GM18517 (cell line): ENCODE measurements at regions not wholly inside any gene's neighbourhood (a gene's known extent, or its start where the extent isn't known, plus 50 kb on each side); places are given as distances from the start of the nearest gene placed in this dataset.
"Not testable (repeated sequence)": the region's sequence is repeated elsewhere in the genome, so short reads cannot be mapped to it uniquely, and the experiment has no call there.

Experiments
- ATAC-seq: cut with Tn5 transposase; IDR thresholded peaks from one replicate; pipeline ENCODE4 v1.9.1; 2021; ENCODE audit warnings: mild to moderate bottlenecking, moderate library complexity; ENCODE audit not compliant: unreplicated experiment

- not testable (repeated sequence) for ATAC-seq
Measured at GRCh38 chr11:25488176-25488575, 843.8 kb upstream of the ANO3 start.

DNA sequence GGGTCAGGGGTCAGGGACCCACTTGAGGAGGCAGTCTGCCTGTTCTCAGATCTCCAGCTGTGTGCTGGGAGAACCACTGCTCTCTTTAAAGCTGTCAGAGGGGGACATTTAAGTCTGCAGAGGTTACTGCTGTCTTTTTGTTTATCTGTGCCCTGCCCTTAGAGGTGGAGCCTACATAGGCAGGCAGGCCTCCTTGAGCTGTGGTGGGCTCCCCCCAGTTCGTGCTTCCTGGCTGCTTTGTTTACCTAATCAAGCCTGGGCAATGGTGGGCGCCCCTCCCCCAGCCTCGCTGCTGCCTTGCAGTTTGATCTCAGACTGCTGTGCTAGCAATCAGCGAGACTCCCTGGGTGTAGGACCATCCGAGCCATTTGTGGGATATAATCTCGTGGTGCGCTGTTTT lies 830.5 kb upstream of the ANO3 start:
- ATAC-seq, result not testable (repeated sequence)

DNA sequence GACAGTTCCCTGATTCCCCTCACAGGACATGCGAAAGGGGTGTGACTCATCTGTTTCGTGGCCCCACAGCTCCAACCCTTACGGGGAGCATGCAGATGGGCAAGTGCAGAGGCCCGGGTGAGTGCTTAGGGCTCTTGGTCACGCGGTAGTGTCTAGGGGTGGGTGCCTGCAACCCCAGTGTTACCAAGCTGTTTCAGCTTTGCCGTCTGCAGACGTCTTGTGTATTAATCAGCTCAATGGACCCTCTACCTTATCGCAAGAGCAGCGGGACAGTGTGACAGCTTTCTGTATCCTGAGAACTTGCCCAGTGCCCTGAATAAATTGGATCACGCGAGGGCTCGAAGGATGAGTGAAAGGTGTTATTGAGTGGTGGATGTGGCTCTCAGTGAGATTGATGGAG lies 816.4 kb upstream of the ANO3 start:
- no peak for ATAC-seq

DNA sequence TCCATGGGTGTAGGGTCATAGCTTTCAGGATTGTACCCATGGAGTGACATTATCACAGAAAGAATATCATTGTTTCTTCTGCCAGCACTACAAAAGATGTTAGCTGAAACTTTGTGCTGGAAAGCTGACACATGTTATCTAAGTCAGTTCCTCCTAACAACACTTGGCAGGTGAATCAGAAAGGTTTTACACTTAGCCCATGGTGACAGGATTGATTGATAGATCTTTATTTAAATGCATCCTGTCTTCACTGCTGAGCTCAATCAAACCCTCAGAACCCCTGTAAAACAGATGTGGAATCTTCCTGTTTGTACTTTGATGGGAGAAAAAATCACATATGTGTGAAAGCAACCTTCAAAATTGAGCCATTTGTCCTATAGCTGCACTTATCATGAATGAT lies 811.5 kb upstream of the ANO3 start:
- no peak for ATAC-seq

- ATAC-seq, result no peak
Measured at GRCh38 chr11:25527841-25528240, 804.1 kb upstream of the ANO3 start.

DNA sequence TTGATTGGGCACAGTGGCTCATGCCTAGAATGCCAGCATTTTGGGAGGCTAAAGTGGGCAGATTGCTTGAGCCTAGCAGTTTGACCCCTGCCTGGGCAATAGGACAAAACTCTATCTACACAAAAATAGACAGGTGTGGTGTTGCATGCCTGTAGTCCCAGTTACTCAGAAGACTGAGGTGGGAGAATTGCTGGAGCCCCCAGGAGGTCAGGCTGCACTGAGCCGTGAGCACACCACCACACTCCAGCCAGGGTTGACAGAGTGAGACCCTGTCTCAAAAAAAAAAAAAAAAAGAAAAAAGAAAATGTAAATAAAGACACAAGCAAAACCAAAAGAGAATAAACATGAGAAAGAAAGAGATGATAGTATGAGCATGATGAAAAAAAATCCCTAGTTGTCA lies 802.4 kb upstream of the ANO3 start:
- no peak for ATAC-seq

DNA sequence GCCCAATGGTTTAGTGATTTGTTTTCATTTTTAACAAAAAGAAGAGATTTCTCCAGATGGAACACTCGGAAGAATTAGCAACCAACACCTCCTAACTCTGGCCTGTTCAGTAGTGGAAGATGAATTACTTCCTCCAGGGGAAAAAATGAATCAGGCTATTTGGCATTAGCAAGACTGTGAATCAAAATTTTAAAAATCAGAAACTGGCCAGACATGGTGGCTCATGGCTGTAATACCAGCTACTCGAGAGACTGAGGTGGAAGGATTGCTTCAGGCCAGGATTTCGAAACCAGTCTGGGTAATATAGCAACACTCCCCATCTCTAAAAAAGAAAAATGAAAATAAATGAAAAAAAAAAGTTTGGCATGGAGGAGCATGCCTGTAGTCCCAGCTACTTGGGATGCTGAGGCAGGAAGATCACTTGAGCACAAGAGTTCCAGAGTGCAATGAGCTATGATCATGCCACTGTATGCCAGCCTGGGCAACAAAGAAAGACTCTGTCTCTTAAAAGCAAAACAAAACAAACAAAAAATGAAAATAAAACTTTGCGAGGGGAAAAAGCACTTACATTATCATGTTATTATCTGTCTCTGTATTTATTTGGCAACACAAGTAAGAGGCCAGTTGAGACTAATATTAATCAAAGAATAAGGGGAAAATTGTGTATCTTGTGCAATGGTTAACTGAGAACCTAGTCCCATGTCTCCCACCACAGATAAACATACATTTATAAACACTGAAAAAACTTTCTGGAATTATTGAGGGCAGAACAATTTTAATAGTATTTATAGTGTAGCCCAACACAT lies 796.3 kb upstream of the ANO3 start:
- ATAC-seq, result no peak

DNA sequence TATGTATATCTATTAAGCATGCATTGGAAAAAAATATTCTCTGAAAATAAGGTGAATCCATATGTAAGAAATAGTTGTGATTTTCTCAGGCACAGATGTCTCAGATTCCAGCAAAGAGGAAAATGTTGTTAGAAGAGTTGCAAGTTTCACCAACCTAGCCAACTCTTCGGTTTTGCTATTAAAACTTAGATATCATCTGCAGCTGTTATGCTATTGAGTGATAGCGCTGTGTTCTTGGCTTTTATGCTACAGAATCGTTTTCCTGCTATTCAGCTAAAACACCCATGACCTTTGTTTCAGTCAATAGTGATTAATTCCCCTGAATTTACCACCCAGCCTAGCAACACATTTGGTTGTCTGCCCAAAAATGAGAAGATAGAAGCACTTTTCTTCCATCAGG lies 795.6 kb upstream of the ANO3 start:
- no peak for ATAC-seq

DNA sequence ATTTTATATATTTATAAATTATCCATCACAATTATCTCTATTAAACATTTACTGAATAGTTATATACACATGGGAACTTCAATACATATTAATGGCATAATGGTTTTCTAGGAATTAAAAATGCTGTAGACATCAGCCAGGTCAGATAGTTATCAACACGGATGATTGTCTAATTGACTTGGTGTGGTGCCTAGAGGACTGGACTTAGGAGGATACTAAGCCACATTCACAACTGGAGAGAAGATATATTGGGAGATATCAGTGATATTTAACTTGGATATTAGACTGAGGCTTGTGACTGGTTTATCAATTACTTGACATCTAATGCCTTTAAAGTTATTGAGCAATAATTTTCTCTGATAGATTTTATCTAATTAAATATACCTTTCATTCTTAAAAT lies 794.5 kb upstream of the ANO3 start:
- no peak for ATAC-seq

GRCh38 chr11:25547292-25547691 lies 784.6 kb upstream of the ANO3 start:
- no peak for ATAC-seq

- ATAC-seq, result no peak
Measured at GRCh38 chr11:25562417-25562816, 769.5 kb upstream of the ANO3 start.

GRCh38 chr11:25565846-25566245 lies 766.1 kb upstream of the ANO3 start:
- no peak for ATAC-seq

GRCh38 chr11:25566298-25567200 lies 765.4 kb upstream of the ANO3 start:
- ATAC-seq, result no peak

GRCh38 chr11:25576320-25576719 lies 755.6 kb upstream of the ANO3 start:
- no peak for ATAC-seq

DNA sequence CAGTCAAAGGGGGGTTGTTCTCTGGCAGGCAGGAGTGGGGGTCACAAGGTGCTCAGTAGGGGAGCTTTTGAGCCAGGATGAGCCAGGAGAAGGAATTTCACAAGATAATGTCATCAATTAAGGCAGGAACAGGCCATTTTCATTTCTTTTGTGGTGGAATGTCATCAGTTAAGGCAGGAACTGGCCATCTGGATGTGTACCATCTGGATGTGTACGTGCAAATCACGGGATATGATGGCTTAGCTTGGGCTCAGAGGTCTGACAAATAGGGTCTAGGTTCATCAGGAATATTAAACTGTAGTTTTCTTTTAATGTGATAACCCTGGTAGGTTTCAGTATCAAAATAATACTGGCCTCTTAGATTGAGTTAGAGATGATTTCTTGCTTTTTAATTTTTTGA lies 752.4 kb upstream of the ANO3 start:
- ATAC-seq, result not testable (repeated sequence)

DNA sequence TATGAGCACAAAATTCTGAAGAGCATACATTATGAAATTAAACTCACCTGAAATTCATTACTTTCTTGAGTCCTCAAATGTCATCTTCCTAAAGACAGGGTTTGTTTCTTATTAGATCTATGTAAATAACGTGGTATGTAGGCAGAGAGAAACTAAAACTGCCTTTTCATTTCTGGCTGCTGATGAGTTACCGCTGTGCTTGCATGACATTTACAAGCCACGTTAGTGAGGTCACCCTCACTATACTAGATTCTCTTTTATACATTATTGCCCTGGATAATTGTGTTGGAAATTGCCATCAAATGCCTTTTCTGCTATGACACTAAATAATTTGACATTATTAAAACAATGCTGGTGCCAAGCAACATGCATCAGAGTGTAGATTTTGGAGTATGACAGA lies 748.3 kb upstream of the ANO3 start:
- ATAC-seq, result no peak

GRCh38 chr11:25587496-25587895 lies 744.4 kb upstream of the ANO3 start:
- no peak for ATAC-seq

GRCh38 chr11:25593221-25593620 lies 738.7 kb upstream of the ANO3 start:
- ATAC-seq, result no peak

GRCh38 chr11:25596701-25597100 lies 735.2 kb upstream of the ANO3 start:
- ATAC-seq, result no peak

DNA sequence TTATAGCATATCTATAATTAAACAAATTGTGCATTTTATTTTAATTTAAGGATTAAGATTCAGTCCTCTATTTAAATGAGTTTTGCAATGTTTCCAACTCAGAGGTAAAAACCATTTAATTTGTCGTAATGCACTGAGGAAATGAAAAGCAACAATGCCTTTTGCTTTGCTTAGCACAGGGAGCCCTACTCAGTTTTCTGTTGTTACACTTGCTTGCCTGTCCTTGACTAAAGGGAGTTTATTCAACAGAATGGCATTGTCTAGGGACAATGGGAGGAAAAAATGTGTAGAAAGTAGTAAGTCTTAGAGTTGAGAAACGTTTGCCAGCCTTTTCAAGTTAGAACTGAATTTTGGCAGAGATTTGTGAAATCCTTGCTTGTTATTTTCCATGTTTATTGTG lies 734.2 kb upstream of the ANO3 start:
- ATAC-seq, result no peak

DNA sequence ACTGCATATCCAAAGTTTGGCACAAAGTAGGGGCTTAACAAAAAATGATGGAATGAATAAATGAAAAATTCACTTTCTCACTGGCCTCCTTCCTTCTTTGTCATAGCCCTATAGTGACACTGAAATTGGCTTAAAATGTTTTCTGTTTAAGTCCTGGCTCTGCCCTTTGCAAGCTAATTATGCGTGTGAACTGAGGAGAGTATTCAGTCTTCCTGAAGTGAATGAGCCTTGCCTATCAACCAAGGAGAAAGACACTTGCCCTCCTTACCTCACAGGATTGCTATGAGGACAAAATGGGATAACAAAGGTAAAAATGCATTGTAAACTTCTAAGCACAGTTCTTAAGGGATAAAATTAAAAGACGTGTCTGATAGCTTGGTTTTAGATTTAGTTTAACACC lies 729.8 kb upstream of the ANO3 start:
- ATAC-seq, result no peak

DNA sequence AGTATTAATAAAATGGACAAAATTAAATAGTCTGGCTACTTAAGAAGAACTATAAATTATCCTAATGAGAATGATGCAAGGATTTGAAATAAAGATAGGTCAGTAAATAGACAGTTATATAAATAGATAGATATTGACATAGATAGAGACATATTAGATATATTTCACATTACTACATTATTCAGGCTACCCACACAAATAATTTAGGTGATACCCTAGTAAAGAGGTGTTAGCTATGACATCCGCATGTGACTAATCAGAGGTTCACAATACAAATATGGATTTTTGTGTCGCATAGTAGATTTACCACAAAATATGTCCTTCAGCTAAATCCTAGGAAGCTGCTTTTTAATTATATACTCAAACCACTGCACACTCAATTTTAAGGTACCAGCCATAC lies 729.0 kb upstream of the ANO3 start:
- no peak for ATAC-seq
